ENCODE measurements at regions not wholly inside any gene's neighbourhood (a gene's known extent, or its start where the extent isn't known, plus 50 kb on each side); places are given as distances from the start of the nearest gene placed in this dataset.
A peak's percentile ranks its signal among the peaks of the same experiment; 100 is the strongest.

DNA sequence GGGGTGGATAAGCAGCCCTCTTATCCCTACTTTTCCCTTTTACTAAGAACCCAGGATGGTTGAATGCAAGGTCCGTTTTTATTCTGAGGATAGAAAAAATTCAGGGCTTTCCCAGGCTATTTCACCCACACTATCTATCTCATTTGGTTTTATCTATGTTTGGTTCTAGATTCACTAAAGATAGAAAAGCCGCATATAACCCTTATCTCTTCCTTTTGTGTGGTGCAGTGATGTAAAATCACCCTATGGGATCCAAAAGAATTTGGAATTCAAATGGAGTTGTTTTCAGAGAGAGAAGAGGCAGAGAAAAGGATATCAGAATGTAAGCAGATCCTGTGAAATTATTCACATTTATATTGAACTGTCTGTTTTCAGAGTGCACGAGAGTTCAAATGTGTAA lies 236.3 kb upstream of the RFX3 start:
- Histone ChIP-seq H3K27me3 (no peaks in the 10 kb centered on the region), H3K4me1 (peaks cover 18% of the 10 kb centered on the region), H3K27ac (no peak overlapping the region), H3K36me3 (replicated peaks in 1 of 2; ENCODE audit: insufficient read depth in 1 of 2, low read depth in 2 of 2) (no peaks in the 10 kb centered on the region), H3K9me3 (no peaks in the 10 kb centered on the region), H3K4me3 (no peak overlapping the region)
- WGBS, 2 donors, result 42 to 48% methylated on average over 3 of the region's 3 CpGs
- ATAC-seq (no peak), DNase-seq (no peak)
- intact Hi-C loops (cut with DNase I), result no loop called here
- TF ChIP-seq CTCF (IDR thresholded peaks at IDR 0.05) (no peak), POLR2A (IDR thresholded peaks at IDR 0.05) (no peak)

GRCh38 chr9:3760031-3760430 lies 234.2 kb upstream of the RFX3 start:
- WGBS, 2 donors, result 9% methylated on average over 4 of the region's 4 CpGs
- Histone ChIP-seq H3K4me3 (no peak overlapping the region), H3K36me3 (replicated peaks in 1 of 2; ENCODE audit: insufficient read depth in 1 of 2, low read depth in 2 of 2) (no peaks in the 10 kb centered on the region), H3K4me1 (peaks cover 18% of the 10 kb centered on the region), H3K27me3 (no peaks in the 10 kb centered on the region), H3K27ac (peak overlapping the region in 2 of 4 donors; percentile 2 to 44), H3K9me3 (no peaks in the 10 kb centered on the region)
- TF ChIP-seq POLR2A (IDR thresholded peaks at IDR 0.05), result no peak
- peak in 4 of 7 experiments; percentile 6 to 11 (median 8) for TF ChIP-seq CTCF (IDR thresholded peaks at IDR 0.05)
- intact Hi-C loops (cut with DNase I), result no loop called here
- ATAC-seq, result no peak
- peak in 1 of 4 donors; percentile 10 for DNase-seq

DNA sequence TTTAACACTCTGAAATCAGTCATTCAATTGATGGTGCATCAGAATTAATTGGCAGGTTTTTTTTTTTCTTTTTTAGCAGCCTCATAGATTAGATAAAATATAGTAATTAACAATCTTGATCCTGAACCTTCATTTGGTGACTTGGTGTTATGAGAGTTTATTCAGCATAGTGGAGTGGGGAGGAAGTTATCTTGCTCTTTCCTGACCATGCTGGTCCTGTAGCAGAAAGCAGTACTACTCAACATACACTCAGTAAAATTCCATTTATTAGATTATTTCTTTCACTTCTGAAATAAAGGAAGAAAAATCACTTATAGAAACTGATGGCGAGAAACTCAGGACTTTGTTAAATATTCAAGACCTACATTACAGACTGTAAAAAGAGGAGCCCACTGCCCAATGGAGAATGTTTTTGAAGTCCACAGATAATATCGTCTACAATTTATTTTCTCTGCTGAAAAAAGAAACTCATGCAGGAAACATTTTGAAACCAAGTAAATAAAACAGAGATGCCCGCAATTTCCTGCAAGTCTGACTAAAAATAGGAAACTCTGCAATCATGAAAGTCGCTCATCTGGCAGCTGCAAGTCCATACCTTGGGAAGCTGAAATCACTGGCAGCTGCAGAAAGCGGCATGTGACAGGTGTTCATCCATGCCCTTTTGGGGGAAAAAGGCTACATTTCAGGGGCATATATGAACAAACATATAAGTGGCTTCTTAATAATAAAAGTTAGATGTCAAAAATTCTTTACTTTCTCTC lies 233.2 kb upstream of the RFX3 start:
- DNase-seq (no peak), ATAC-seq (no peak)
- no peak overlapping the region for H3K4me3 ChIP-seq
- no peak overlapping the region for H3K27ac ChIP-seq
- intact Hi-C loops (cut with DNase I), result no loop called here
- H3K9me3 ChIP-seq, result no peaks in the 10 kb centered on the region
- 36 to 61% methylated on average over 5 of the region's 5 CpGs for WGBS, 2 donors
- no peaks in the 10 kb centered on the region for H3K27me3 ChIP-seq
- H3K4me1 ChIP-seq, result peaks cover 18% of the 10 kb centered on the region
- TF ChIP-seq CTCF (IDR thresholded peaks at IDR 0.05), result no peak
- no peak for TF ChIP-seq POLR2A (IDR thresholded peaks at IDR 0.05)
- H3K36me3 ChIP-seq (replicated peaks in 1 of 2; ENCODE audit: insufficient read depth in 1 of 2, low read depth in 2 of 2), result no peaks in the 10 kb centered on the region

GRCh38 chr9:3756071-3756470 lies 230.3 kb upstream of the RFX3 start:
- TF ChIP-seq CTCF (IDR thresholded peaks at IDR 0.05) (no peak), POLR2A (IDR thresholded peaks at IDR 0.05) (no peak)
- 64 to 75% methylated on average over 3 of the region's 3 CpGs for WGBS, 2 donors
- Histone ChIP-seq H3K4me1 (peaks cover 26% of the 10 kb centered on the region), H3K9me3 (no peaks in the 10 kb centered on the region), H3K36me3 (replicated peaks in 1 of 2; ENCODE audit: insufficient read depth in 1 of 2, low read depth in 2 of 2) (no peaks in the 10 kb centered on the region), H3K4me3 (no peak overlapping the region), H3K27ac (no peak overlapping the region), H3K27me3 (no peaks in the 10 kb centered on the region)
- DNase-seq (no peak), ATAC-seq (no peak)
- intact Hi-C loops (cut with DNase I), result no loop called here
